Cardiac muscle cell (in vitro differentiated cells and primary cell): ENCODE measurements at regions not wholly inside any gene's neighbourhood (a gene's known extent, or its start where the extent isn't known, plus 50 kb on each side); places are given as distances from the start of the nearest gene placed in this dataset.

ENCODE experiments used
- DNase-seq, 2 donors: peaks; one replicate each; pipeline versions ENCODE4 v3.0.0 to v3.0.0-alpha.2; 2010 to 2017; ENCODE audit warnings: low read depth in 1 of 2, low spot score in 1 of 2
- H3K27ac ChIP-seq: fragments of 200-600 bp; sonication (generic); 2 replicates; pipeline ENCODE4 v1.5.1; 2016
- H3K27me3 ChIP-seq: fragments of 200-600 bp; sonication (generic); 2 replicates; pipeline ENCODE4 v1.6.0; 2016; ENCODE audit warnings: control low read depth
- H3K36me3 ChIP-seq: fragments of 200-600 bp; sonication (generic); 2 replicates; pipeline ENCODE4 v1.5.1; 2016; ENCODE audit warnings: control low read depth
- H3K4me1 ChIP-seq: fragments of 200-600 bp; sonication (generic); 2 replicates; pipeline ENCODE4 v1.8.1; 2017; ENCODE audit warnings: low read depth, mild to moderate bottlenecking, mixed run types
- H3K4me3 ChIP-seq: fragments of 200-600 bp; sonication (generic); 2 replicates; pipeline ENCODE4 v1.5.1; 2016; ENCODE audit warnings: mild to moderate bottlenecking
- H3K9me3 ChIP-seq: fragments of 200-600 bp; sonication (generic); 2 replicates; pipeline ENCODE4 v1.5.1; 2017; ENCODE audit warnings: low read depth, mild to moderate bottlenecking, control low read depth
- TF ChIP-seq, protein P1 (sequence below): IDR thresholded peaks from 2 replicates; pipeline ENCODE4 v1.5.1; 2012; ENCODE audit warnings: low read depth, mild to moderate bottlenecking, low read length

- TF ChIP-seq, protein P1, sequence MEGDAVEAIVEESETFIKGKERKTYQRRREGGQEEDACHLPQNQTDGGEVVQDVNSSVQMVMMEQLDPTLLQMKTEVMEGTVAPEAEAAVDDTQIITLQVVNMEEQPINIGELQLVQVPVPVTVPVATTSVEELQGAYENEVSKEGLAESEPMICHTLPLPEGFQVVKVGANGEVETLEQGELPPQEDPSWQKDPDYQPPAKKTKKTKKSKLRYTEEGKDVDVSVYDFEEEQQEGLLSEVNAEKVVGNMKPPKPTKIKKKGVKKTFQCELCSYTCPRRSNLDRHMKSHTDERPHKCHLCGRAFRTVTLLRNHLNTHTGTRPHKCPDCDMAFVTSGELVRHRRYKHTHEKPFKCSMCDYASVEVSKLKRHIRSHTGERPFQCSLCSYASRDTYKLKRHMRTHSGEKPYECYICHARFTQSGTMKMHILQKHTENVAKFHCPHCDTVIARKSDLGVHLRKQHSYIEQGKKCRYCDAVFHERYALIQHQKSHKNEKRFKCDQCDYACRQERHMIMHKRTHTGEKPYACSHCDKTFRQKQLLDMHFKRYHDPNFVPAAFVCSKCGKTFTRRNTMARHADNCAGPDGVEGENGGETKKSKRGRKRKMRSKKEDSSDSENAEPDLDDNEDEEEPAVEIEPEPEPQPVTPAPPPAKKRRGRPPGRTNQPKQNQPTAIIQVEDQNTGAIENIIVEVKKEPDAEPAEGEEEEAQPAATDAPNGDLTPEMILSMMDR = no peak
- Histone ChIP-seq H3K27ac (no peak overlapping the region), H3K4me1 (no peaks in the 10 kb centered on the region), H3K4me3 (no peak overlapping the region), H3K36me3 (no peaks in the 10 kb centered on the region), H3K27me3 (no peaks in the 10 kb centered on the region), H3K9me3 (no peaks in the 10 kb centered on the region)
- DNase-seq = no peak
These were observed 171.1 kb upstream of the TMPO start for GRCh38 chr12:98344046-98344930.

GRCh38 chr12:98345308-98345876, 170.0 kb upstream of the TMPO start:
- DNase-seq = no peak
- no peaks in the 10 kb centered on the region for H3K4me1 ChIP-seq
- TF ChIP-seq, protein P1 = no peak

DNA sequence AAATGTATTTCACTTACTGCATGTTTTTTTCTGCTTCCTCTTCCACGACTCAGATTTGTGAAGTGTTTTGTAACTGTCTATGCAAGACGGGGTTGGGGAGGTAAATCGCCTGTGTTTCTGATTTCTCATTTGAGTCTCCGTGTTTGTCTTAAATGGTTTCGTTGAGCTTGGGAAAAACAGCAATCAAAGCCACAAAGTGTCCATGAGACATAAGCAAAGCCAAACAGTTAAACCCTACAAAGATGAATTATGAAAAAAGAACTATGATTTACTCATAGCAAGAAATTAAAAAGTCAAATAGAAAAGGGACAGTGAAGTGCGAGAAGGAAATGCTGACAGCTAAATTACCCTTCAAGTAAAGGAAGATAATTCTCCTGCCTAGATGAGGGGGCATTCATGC, 164.3 kb upstream of the TMPO start:
- TF ChIP-seq, protein P1 = no peak
- no peak overlapping the region for H3K27ac ChIP-seq
- H3K4me1 ChIP-seq = no peaks in the 10 kb centered on the region
- H3K4me3 ChIP-seq = no peak overlapping the region
- no peaks in the 10 kb centered on the region for H3K36me3 ChIP-seq
- DNase-seq = no peak
- H3K27me3 ChIP-seq = no peaks in the 10 kb centered on the region
- H3K9me3 ChIP-seq = no peaks in the 10 kb centered on the region

More at GRCh38 chr12:98345308-98345876, 170.0 kb upstream of the TMPO start:
- Histone ChIP-seq H3K9me3 (no peaks in the 10 kb centered on the region), H3K4me3 (no peak overlapping the region), H3K36me3 (no peaks in the 10 kb centered on the region), H3K27me3 (no peaks in the 10 kb centered on the region), H3K27ac (no peak overlapping the region)

DNA sequence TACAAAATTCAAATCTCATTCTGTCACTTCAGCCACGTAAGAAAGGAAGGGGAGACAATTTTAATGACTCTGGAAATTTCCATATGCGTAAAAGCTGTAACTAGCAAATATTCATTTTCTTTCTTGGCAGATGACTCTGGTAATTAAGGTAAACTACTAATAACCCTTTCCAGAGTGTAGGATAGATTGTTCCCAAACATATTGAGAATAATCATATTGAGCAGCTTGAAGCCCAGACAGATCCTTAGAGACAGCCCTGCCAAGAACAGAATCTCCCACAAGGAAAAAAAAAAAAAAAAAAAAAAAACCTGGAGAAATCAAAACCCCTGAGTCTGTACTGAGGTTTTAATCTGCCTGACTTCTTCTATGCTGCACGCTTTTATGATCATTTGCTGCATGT, 163.6 kb upstream of the TMPO start:
- Histone ChIP-seq H3K4me1 (no peaks in the 10 kb centered on the region), H3K9me3 (no peaks in the 10 kb centered on the region), H3K27me3 (no peaks in the 10 kb centered on the region), H3K36me3 (no peaks in the 10 kb centered on the region), H3K27ac (no peak overlapping the region), H3K4me3 (no peak overlapping the region)
- DNase-seq = no peak
- TF ChIP-seq, protein P1 = no peak

GRCh38 chr12:98352218-98352811, 163.1 kb upstream of the TMPO start:
- H3K4me1 ChIP-seq = no peaks in the 10 kb centered on the region
- peak in 1 of 2 donors; percentile 80 for DNase-seq
- H3K4me3 ChIP-seq = no peak overlapping the region
- no peaks in the 10 kb centered on the region for H3K27me3 ChIP-seq
- H3K27ac ChIP-seq = no peak overlapping the region
- TF ChIP-seq, protein P1 = no peak
- H3K9me3 ChIP-seq = no peaks in the 10 kb centered on the region
- no peaks in the 10 kb centered on the region for H3K36me3 ChIP-seq
